H1 (cell line): ENCODE measurements at regions not wholly inside any gene's neighbourhood (a gene's known extent, or its start where the extent isn't known, plus 50 kb on each side); places are given as distances from the start of the nearest gene placed in this dataset.

ENCODE experiments used
- ATF2 ChIP-seq: IDR thresholded peaks from 2 replicates; pipeline ENCODE4 v1.6.1; 2012; ENCODE audit warnings: low read length, inconsistent platforms
- JUND ChIP-seq: IDR thresholded peaks from 2 replicates; pipeline ENCODE4 v1.6.1; 2011; ENCODE audit warnings: mild to moderate bottlenecking, improper control_type of control experiment, low read length
- SAP30 ChIP-seq: fragments of 300-600 bp; sonication (generic); IDR thresholded peaks from 2 replicates; pipeline ENCODE4 v1.7.1; 2012; ENCODE audit warnings: low read length, moderate library complexity, mild to moderate bottlenecking, inconsistent platforms; ENCODE audit not compliant: insufficient read depth, insufficient replicate concordance
- SIX5 ChIP-seq: IDR thresholded peaks from 2 replicates; pipeline ENCODE4 v1.6.1; 2011; ENCODE audit warnings: mild to moderate bottlenecking, low read depth, low read length
- ZNF274 ChIP-seq: IDR thresholded peaks from 2 replicates; pipeline ENCODE4 v1.7.0; 2012; ENCODE audit warnings: low read length, borderline replicate concordance; ENCODE audit errors: extremely low read depth

DNA sequence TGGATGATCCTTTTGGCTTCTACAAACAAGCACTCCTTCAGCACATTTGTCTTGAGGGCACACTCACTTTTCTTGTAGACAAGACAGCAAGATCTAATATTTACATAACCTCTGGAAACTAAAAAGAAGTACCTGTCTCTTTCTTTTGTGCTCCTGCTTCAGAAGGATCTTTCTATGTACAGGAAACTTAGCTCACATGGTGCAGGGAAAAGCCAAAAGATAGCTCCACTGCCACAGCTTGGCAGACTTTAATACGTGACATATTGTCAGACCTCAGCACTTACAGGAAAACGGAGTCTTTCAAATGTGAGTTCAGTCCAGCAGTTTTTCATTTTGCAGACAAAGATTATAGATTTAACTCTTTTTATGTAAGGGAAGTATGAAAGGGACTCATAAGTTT is 225.5 kb upstream of the SAMSN1 start (continued):
- no peak for TF ChIP-seq ATF2
- TF ChIP-seq SAP30: no peak
- TF ChIP-seq ZNF274: no peak
- TF ChIP-seq JUND: no peak
- TF ChIP-seq SIX5: no peak
